HG03280 (cell line): ENCODE measurements at regions not wholly inside any gene's neighbourhood (a gene's known extent, or its start where the extent isn't known, plus 50 kb on each side); places are given as distances from the start of the nearest gene placed in this dataset.
A peak's percentile ranks its signal among the peaks of the same experiment; 100 is the strongest.
"Not testable (repeated sequence)": the region's sequence is repeated elsewhere in the genome, so short reads cannot be mapped to it uniquely, and the experiment has no call there.

Source experiments
- ATAC-seq: cut with Tn5 transposase; IDR thresholded peaks from one replicate; pipeline ENCODE4 v1.9.1; 2021; ENCODE audit warnings: mild to moderate bottlenecking, moderate library complexity; ENCODE audit not compliant: unreplicated experiment

- ATAC-seq = not testable (repeated sequence)
Measured at GRCh38 chr1:105470541-105470940, 1585.9 kb upstream of the PRMT6 start.

- no peak for ATAC-seq
Measured at GRCh38 chr1:105483436-105483835, 1573.0 kb upstream of the PRMT6 start.

GRCh38 chr1:105485207-105485606, 1571.3 kb upstream of the PRMT6 start:
- no peak for ATAC-seq

- ATAC-seq = no peak
Measured at GRCh38 chr1:105492921-105493320, 1563.6 kb upstream of the PRMT6 start.

- ATAC-seq = no peak
Measured at GRCh38 chr1:105516068-105516467, 1540.4 kb upstream of the PRMT6 start.

- ATAC-seq = no peak
Measured at GRCh38 chr1:105533996-105534395, 1522.5 kb upstream of the PRMT6 start.

GRCh38 chr1:105544475-105544874, 1512.0 kb upstream of the PRMT6 start:
- no peak for ATAC-seq

GRCh38 chr1:105556266-105556665, 1500.2 kb upstream of the PRMT6 start:
- no peak for ATAC-seq

GRCh38 chr1:105558023-105558422, 1498.5 kb upstream of the PRMT6 start:
- ATAC-seq = no peak

- no peak for ATAC-seq
Measured at GRCh38 chr1:105565006-105565405, 1491.5 kb upstream of the PRMT6 start.

GRCh38 chr1:105585791-105586190, 1470.7 kb upstream of the PRMT6 start:
- no peak for ATAC-seq

- no peak for ATAC-seq
Measured at GRCh38 chr1:105591681-105592080, 1464.8 kb upstream of the PRMT6 start.

GRCh38 chr1:105608713-105609112, 1447.8 kb upstream of the PRMT6 start:
- ATAC-seq = no peak

- ATAC-seq = no peak
Measured at GRCh38 chr1:105626276-105626987, 1430.0 kb upstream of the PRMT6 start.

- ATAC-seq = not testable (repeated sequence)
Measured at GRCh38 chr1:105631153-105631744, 1425.2 kb upstream of the PRMT6 start.

- ATAC-seq = no peak
Measured at GRCh38 chr1:105632342-105633196, 1423.9 kb upstream of the PRMT6 start.

- peak; percentile 47 for ATAC-seq
Measured at GRCh38 chr1:105636052-105636451, 1420.4 kb upstream of the PRMT6 start.

GRCh38 chr1:105641407-105641806, 1415.1 kb upstream of the PRMT6 start:
- no peak for ATAC-seq

- no peak for ATAC-seq
Measured at GRCh38 chr1:105652109-105652508, 1404.4 kb upstream of the PRMT6 start.

- ATAC-seq = no peak
Measured at GRCh38 chr1:105655032-105655431, 1401.4 kb upstream of the PRMT6 start.

GRCh38 chr1:105664495-105664894, 1392.0 kb upstream of the PRMT6 start:
- no peak for ATAC-seq

- no peak for ATAC-seq
Measured at GRCh38 chr1:105678334-105678733, 1378.1 kb upstream of the PRMT6 start.
